Left kidney (tissue), 1 donor: ENCODE measurements at regions not wholly inside any gene's neighbourhood (a gene's known extent, or its start where the extent isn't known, plus 50 kb on each side); places are given as distances from the start of the nearest gene placed in this dataset.
A peak's percentile ranks its signal among the peaks of the same experiment; 100 is the strongest.

Experiments
- DNase-seq: peaks from one replicate; pipeline ENCODE4 v3.0.0-alpha.2; 2013

DNA sequence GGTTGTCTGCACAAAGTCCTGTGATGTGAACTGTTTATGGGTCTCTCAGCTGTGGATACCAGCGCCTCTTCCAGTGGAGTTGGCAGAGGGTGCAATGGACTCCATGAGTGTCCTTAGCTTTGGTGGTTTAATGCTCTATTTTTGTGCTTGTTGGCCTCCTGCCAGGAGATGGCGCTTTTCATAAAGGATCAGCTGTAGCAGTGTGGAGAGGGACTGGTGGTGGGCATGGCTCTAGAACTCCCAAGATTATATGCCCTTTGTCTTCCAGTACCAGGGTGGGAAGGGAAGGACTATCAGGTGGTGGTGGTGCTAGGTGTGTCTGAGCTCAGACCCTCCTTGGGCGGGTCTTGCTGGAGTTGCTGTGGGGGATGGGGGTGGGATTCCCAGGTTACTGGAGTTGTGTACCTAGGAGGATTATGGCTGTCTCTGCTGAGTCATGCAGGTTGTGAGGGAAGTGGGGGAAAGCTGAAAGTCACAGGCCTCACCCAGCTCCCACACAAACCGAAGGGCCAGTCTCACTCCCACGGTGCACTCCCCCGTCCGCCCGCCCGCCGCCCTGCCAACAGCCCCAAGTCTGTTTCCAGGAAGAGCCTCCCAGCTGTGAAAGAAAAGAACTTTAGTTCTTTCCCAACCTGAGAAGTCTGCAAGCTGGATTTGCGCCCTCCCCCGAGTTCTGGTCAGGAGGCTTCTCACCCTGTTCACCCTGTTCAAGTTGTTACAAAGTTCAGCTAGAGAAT is 108.1 kb downstream of the MARCO start:
- DNase-seq, result peak; percentile 36
